Glutamatergic neuron (in vitro differentiated cells): ENCODE measurements at regions not wholly inside any gene's neighbourhood (a gene's known extent, or its start where the extent isn't known, plus 50 kb on each side); places are given as distances from the start of the nearest gene placed in this dataset.

Source experiments
- DNase-seq: peaks from one replicate; pipeline ENCODE4 v3.0.0; 2022
- H3K27ac Mint-ChIP-seq: one replicate; pipeline ENCODE4 v1.8.0; 2020; ENCODE audit warnings: mild to moderate bottlenecking, mixed read lengths, inconsistent platforms; ENCODE audit not compliant: unreplicated experiment
- H3K27me3 Mint-ChIP-seq: one replicate; pipeline ENCODE4 v1.8.0; 2020; ENCODE audit warnings: mild to moderate bottlenecking, moderate library complexity, mixed read lengths, inconsistent platforms; ENCODE audit not compliant: unreplicated experiment
- H3K36me3 Mint-ChIP-seq: one replicate; pipeline ENCODE4 v1.8.0; 2020; ENCODE audit warnings: mild to moderate bottlenecking, mixed read lengths, inconsistent platforms; ENCODE audit not compliant: unreplicated experiment
- H3K4me1 Mint-ChIP-seq: one replicate; pipeline ENCODE4 v1.8.0; 2020; ENCODE audit warnings: mild to moderate bottlenecking, low read depth, mixed read lengths, inconsistent platforms; ENCODE audit not compliant: unreplicated experiment
- H3K4me3 Mint-ChIP-seq: one replicate; pipeline ENCODE4 v1.8.0; 2020; ENCODE audit warnings: mild to moderate bottlenecking, mixed read lengths, inconsistent platforms; ENCODE audit not compliant: unreplicated experiment
- H3K9me3 Mint-ChIP-seq: one replicate; pipeline ENCODE4 v1.8.0; 2020; ENCODE audit warnings: mild to moderate bottlenecking, moderate library complexity, mixed read lengths, inconsistent platforms; ENCODE audit not compliant: unreplicated experiment
- CTCF ChIP-seq: fragments of 200-600 bp; sonication (generic); IDR thresholded peaks from one replicate; pipeline ENCODE4 v1.5.0; 2021; ENCODE audit not compliant: partially characterized antibody, unreplicated experiment

DNA sequence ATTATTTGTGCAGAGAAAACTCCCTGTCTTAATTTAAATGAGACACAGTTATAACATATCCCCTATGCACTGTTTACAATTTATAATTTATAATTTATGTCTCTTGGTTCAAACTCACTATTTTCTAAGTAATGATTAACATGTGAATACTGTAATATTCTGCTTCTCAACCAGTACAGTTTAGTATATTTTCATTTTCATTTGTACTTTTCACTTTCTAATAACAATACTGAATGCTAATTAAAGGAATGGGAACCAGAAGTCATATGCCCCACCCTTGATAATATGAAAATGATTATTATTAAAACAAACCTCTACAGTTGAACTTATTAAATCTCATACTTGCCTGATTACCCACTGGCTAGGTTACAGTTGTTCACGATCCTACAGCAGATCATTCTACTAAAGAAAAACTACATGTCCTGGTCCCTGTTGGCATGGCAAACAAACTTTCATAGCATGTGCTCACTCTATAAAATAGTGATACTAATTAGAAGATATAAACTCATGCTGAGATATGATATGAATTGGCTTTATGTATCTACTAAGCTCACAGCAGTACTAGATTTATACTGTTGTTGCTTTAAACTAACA, 66.4 kb downstream of the POU5F2 start:
- H3K4me3 Mint-ChIP-seq: no peak overlapping the region
- H3K27ac Mint-ChIP-seq: no peak overlapping the region
- H3K27me3 Mint-ChIP-seq: no peaks in the 10 kb centered on the region
- H3K36me3 Mint-ChIP-seq: no peaks in the 10 kb centered on the region
- peaks cover 38% of the 10 kb centered on the region for H3K4me1 Mint-ChIP-seq
- no peak for DNase-seq
- TF ChIP-seq CTCF: no peak
- H3K9me3 Mint-ChIP-seq: no peaks in the 10 kb centered on the region

GRCh38 chr5:93674138-93674537, 67.3 kb downstream of the POU5F2 start:
- Mint-ChIP-seq H3K4me3 (no peak overlapping the region), H3K4me1 (peaks cover 38% of the 10 kb centered on the region), H3K9me3 (no peaks in the 10 kb centered on the region), H3K36me3 (no peaks in the 10 kb centered on the region), H3K27me3 (no peaks in the 10 kb centered on the region), H3K27ac (no peak overlapping the region)
- no peak for TF ChIP-seq CTCF
- no peak for DNase-seq

GRCh38 chr5:93673316-93673954, 68.0 kb downstream of the POU5F2 start:
- DNase-seq: no peak
- peaks cover 38% of the 10 kb centered on the region for H3K4me1 Mint-ChIP-seq
- no peaks in the 10 kb centered on the region for H3K27me3 Mint-ChIP-seq
- no peaks in the 10 kb centered on the region for H3K9me3 Mint-ChIP-seq
- TF ChIP-seq CTCF: no peak
- no peaks in the 10 kb centered on the region for H3K36me3 Mint-ChIP-seq
- peak overlapping the region; percentile 35 for H3K27ac Mint-ChIP-seq
- peak overlapping the region; percentile 8 for H3K4me3 Mint-ChIP-seq

- Mint-ChIP-seq H3K27me3 (no peaks in the 10 kb centered on the region), H3K4me3 (no peak overlapping the region), H3K4me1 (peaks cover 6% of the 10 kb centered on the region), H3K9me3 (no peaks in the 10 kb centered on the region), H3K27ac (no peak overlapping the region), H3K36me3 (no peaks in the 10 kb centered on the region)
- no peak for TF ChIP-seq CTCF
- no peak for DNase-seq
Measured at GRCh38 chr5:93665648-93666047, 75.8 kb downstream of the POU5F2 start.

DNA sequence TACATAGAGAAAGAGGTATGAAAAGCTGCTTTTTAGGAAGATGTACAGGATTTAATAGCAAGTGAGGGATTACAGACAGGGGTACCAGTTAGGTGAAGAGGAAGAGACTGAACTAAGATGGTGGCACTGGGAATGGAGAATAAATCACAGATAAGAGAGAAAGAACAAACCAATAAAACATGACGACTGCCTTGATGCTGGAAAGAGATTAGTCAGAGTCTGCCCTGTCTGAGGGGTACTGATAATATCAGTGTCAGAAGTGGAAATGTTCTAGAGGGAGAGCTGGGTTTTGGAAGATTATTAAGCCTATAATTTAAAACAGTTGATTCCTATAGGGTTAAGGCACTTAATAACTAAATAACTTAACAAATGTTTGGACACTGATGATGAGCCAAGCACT, 77.7 kb downstream of the NR2F1 start:
- DNase-seq: no peak
- Mint-ChIP-seq H3K4me3 (no peak overlapping the region), H3K27ac (no peak overlapping the region), H3K9me3 (no peaks in the 10 kb centered on the region), H3K27me3 (no peaks in the 10 kb centered on the region), H3K36me3 (no peaks in the 10 kb centered on the region), H3K4me1 (peaks cover 6% of the 10 kb centered on the region)
- TF ChIP-seq CTCF: no peak
